GM21619 (cell line): ENCODE measurements at regions not wholly inside any gene's neighbourhood (a gene's known extent, or its start where the extent isn't known, plus 50 kb on each side); places are given as distances from the start of the nearest gene placed in this dataset.
A peak's percentile ranks its signal among the peaks of the same experiment; 100 is the strongest.

Experiments
- ATAC-seq: cut with Tn5 transposase; IDR thresholded peaks from one replicate; pipeline ENCODE4 v1.9.1; 2021; ENCODE audit not compliant: unreplicated experiment

- ATAC-seq = no peak
Observed at GRCh38 chr3:72593881-72594397, 254.3 kb downstream of the SHQ1 start.

- ATAC-seq = no peak
Observed at GRCh38 chr3:72591522-72592421, 256.5 kb downstream of the SHQ1 start.

GRCh38 chr3:72590732-72591221 is 257.5 kb downstream of the SHQ1 start:
- ATAC-seq = no peak

- no peak for ATAC-seq
Observed at GRCh38 chr3:72587282-72587681, 261.0 kb downstream of the SHQ1 start.

- ATAC-seq = no peak
Observed at GRCh38 chr3:72586694-72587093, 261.6 kb downstream of the SHQ1 start.

GRCh38 chr3:72585966-72586365 is 262.3 kb downstream of the SHQ1 start:
- no peak for ATAC-seq

- ATAC-seq = no peak
Observed at GRCh38 chr3:72584262-72584661, 264.0 kb downstream of the SHQ1 start.

GRCh38 chr3:72582963-72583362 is 265.3 kb downstream of the SHQ1 start:
- ATAC-seq = no peak

GRCh38 chr3:72582211-72582878 is 265.9 kb downstream of the SHQ1 start:
- ATAC-seq = peak; percentile 96

- no peak for ATAC-seq
Observed at GRCh38 chr3:72580900-72581299, 267.3 kb downstream of the SHQ1 start.

- no peak for ATAC-seq
Observed at GRCh38 chr3:72580246-72580756, 267.9 kb downstream of the SHQ1 start.

GRCh38 chr3:72579581-72580245 is 268.5 kb downstream of the SHQ1 start:
- ATAC-seq = no peak

GRCh38 chr3:72579191-72579580 is 269.1 kb downstream of the SHQ1 start:
- no peak for ATAC-seq

GRCh38 chr3:72577190-72577589 is 271.1 kb downstream of the SHQ1 start:
- no peak for ATAC-seq

- ATAC-seq = no peak
Observed at GRCh38 chr3:72576563-72576962, 271.7 kb downstream of the SHQ1 start.

- no peak for ATAC-seq
Observed at GRCh38 chr3:72574144-72574543, 274.1 kb downstream of the SHQ1 start.

- no peak for ATAC-seq
Observed at GRCh38 chr3:72573051-72573450, 275.2 kb downstream of the SHQ1 start.

- ATAC-seq = no peak
Observed at GRCh38 chr3:72572489-72573007, 275.7 kb downstream of the SHQ1 start.

GRCh38 chr3:72571638-72572114 is 276.6 kb downstream of the SHQ1 start:
- no peak for ATAC-seq

GRCh38 chr3:72571052-72571451 is 277.2 kb downstream of the SHQ1 start:
- no peak for ATAC-seq
